ENCODE measurements at regions not wholly inside any gene's neighbourhood (a gene's known extent, or its start where the extent isn't known, plus 50 kb on each side); places are given as distances from the start of the nearest gene placed in this dataset.

GRCh38 chr4:147311956-147312355 is 168.9 kb upstream of the EDNRA start:
- TF ChIP-seq CTCF (conservative IDR thresholded peaks at IDR 0.05; ENCODE audit: low read length), result no peak
- TF ChIP-seq EZH2phosphoT487 (IDR thresholded peaks at IDR 0.05; ENCODE audit: borderline replicate concordance), result no peak

Data from Loucy (cell line).